ENCODE measurements at regions not wholly inside any gene's neighbourhood (a gene's known extent, or its start where the extent isn't known, plus 50 kb on each side); places are given as distances from the start of the nearest gene placed in this dataset.

DNA sequence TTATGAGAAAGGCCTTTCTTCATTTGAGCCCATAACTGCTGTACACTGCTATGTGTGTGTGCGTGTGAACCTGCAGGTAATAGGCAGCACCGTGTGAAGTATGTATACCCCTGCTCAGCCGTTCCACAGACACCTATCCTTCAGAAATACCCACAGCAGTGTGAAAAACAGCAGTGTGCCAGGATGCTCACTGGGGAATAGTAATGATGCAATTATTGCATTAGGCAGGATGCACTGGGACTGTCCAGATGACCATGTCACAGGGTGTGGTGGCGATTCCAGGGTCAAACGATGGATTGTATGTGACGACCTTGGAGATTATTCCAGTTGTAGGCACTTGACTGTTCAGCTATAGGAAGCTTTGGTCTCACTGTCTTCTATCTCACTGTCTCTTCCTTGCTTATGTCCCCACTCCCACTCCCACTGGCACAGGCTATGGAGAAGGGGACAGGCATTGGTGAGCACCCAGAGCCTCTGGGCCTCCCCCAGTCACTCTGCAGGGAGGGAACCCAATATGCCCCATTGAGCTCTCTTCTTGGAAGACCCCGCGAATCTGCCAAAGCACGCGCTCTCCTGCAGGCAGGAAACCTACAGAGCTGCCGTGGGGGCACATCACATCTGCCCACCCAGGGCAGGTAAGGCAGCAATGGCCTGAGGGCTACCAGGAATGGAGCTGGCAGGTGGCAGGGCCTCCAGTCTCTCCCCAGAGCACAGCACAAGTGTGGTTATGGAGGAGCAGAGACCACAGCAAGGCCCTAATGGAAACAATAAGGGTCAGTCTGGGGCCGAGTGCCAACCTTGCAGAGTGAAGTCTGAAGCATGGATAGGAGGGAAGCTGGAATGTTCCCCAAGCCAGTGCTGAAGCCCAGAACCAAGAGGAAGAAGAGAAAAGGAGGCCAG lies 518.9 kb upstream of the RAB6C start:
- TF ChIP-seq, protein P1, sequence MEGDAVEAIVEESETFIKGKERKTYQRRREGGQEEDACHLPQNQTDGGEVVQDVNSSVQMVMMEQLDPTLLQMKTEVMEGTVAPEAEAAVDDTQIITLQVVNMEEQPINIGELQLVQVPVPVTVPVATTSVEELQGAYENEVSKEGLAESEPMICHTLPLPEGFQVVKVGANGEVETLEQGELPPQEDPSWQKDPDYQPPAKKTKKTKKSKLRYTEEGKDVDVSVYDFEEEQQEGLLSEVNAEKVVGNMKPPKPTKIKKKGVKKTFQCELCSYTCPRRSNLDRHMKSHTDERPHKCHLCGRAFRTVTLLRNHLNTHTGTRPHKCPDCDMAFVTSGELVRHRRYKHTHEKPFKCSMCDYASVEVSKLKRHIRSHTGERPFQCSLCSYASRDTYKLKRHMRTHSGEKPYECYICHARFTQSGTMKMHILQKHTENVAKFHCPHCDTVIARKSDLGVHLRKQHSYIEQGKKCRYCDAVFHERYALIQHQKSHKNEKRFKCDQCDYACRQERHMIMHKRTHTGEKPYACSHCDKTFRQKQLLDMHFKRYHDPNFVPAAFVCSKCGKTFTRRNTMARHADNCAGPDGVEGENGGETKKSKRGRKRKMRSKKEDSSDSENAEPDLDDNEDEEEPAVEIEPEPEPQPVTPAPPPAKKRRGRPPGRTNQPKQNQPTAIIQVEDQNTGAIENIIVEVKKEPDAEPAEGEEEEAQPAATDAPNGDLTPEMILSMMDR (IDR thresholded peaks at IDR 0.05), result no peak
- no peak for TF ChIP-seq POLR2A (IDR thresholded peaks at IDR 0.05)

Data from lower leg skin (tissue), 3 donors.